ENCODE measurements at regions not wholly inside any gene's neighbourhood (a gene's known extent, or its start where the extent isn't known, plus 50 kb on each side); places are given as distances from the start of the nearest gene placed in this dataset.

GRCh38 chr5:68543212-68543611 is 327.7 kb downstream of the PIK3R1 start:
- DNase-seq, result peak; percentile 18

GRCh38 chr5:68544091-68544647 is 328.6 kb downstream of the PIK3R1 start:
- DNase-seq, result no peak

- DNase-seq, result no peak
Observed at GRCh38 chr5:68544648-68545552, 329.3 kb downstream of the PIK3R1 start.

GRCh38 chr5:68545636-68546295 is 330.2 kb downstream of the PIK3R1 start:
- no peak for DNase-seq

- no peak for DNase-seq
Observed at GRCh38 chr5:68547056-68547455, 331.5 kb downstream of the PIK3R1 start.

GRCh38 chr5:68547622-68548021 is 332.1 kb downstream of the PIK3R1 start:
- DNase-seq, result no peak

GRCh38 chr5:68548959-68549676 is 333.6 kb downstream of the PIK3R1 start:
- no peak for DNase-seq

- no peak for DNase-seq
Observed at GRCh38 chr5:68550015-68550414, 334.5 kb downstream of the PIK3R1 start.

GRCh38 chr5:68551436-68551835 is 335.9 kb downstream of the PIK3R1 start:
- no peak for DNase-seq

GRCh38 chr5:68554571-68555279 is 339.2 kb downstream of the PIK3R1 start:
- DNase-seq, result peak; percentile 70

GRCh38 chr5:68555907-68556681 is 340.5 kb downstream of the PIK3R1 start:
- no peak for DNase-seq

- no peak for DNase-seq
Observed at GRCh38 chr5:68557162-68557936, 341.8 kb downstream of the PIK3R1 start.

- DNase-seq, result no peak
Observed at GRCh38 chr5:68562308-68562707, 346.8 kb downstream of the PIK3R1 start.

GRCh38 chr5:68565427-68565826 is 349.9 kb downstream of the PIK3R1 start:
- no peak for DNase-seq

GRCh38 chr5:68576805-68577204 is 361.2 kb downstream of the PIK3R1 start:
- no peak for DNase-seq

- no peak for DNase-seq
Observed at GRCh38 chr5:68582284-68582683, 366.7 kb downstream of the PIK3R1 start.

GRCh38 chr5:68587171-68587570 is 371.6 kb downstream of the PIK3R1 start:
- DNase-seq, result no peak

GRCh38 chr5:68591850-68592249 is 376.3 kb downstream of the PIK3R1 start:
- DNase-seq, result no peak

GRCh38 chr5:68592351-68592750 is 376.8 kb downstream of the PIK3R1 start:
- DNase-seq, result no peak

GRCh38 chr5:68593211-68593671 is 377.7 kb downstream of the PIK3R1 start:
- no peak for DNase-seq

- no peak for DNase-seq
Observed at GRCh38 chr5:68612972-68613371, 397.4 kb downstream of the PIK3R1 start.

Data from OCI-M1 (cell line).